Colonic mucosa (tissue), 4 donors: ENCODE measurements at regions not wholly inside any gene's neighbourhood (a gene's known extent, or its start where the extent isn't known, plus 50 kb on each side); places are given as distances from the start of the nearest gene placed in this dataset.

Source experiments
- DNase-seq: peaks from one replicate; pipeline ENCODE4 v3.0.0-alpha.2; 2020
- H3K27ac ChIP-seq: fragments of 200-600 bp; one replicate; pipeline ENCODE4 v1.8.0; 2021
- H3K27me3 ChIP-seq: fragments of 200-600 bp; one replicate; pipeline ENCODE4 v1.8.0; 2021
- H3K36me3 ChIP-seq: fragments of 200-600 bp; one replicate; pipeline ENCODE4 v1.8.0; 2021
- H3K4me1 ChIP-seq: fragments of 200-600 bp; one replicate; pipeline ENCODE4 v1.8.0; 2021; ENCODE audit warnings: mild to moderate bottlenecking
- H3K4me3 ChIP-seq: fragments of 200-600 bp; one replicate; pipeline ENCODE4 v1.8.0; 2021
- H3K9ac ChIP-seq, 2 donors: one replicate each; pipeline ENCODE4 v1.7.0; 2013; ENCODE audit warnings: control low read depth in 2 of 2, low read depth in 2 of 2, low read length in 2 of 2
- H3K9me3 ChIP-seq: fragments of 200-600 bp; one replicate; pipeline ENCODE4 v1.8.0; 2021
- intact Hi-C: fragments of 100-400 bp; cut with DNase I; formaldehyde crosslinking; loops from one replicate; pipeline ENCODE4 v1.14.1; 2022
- TF ChIP-seq, protein P1 (sequence below): fragments of 200-600 bp; IDR thresholded peaks from one replicate; pipeline ENCODE4 v1.8.0; 2022; ENCODE audit warnings: antibody characterized with exemption, mild to moderate bottlenecking
- donor health status: healthy.
- donor health status: DM: no; HTN: no; CAD: no.
- donor health status: DM: no; HTN: no; CAD: no.

DNA sequence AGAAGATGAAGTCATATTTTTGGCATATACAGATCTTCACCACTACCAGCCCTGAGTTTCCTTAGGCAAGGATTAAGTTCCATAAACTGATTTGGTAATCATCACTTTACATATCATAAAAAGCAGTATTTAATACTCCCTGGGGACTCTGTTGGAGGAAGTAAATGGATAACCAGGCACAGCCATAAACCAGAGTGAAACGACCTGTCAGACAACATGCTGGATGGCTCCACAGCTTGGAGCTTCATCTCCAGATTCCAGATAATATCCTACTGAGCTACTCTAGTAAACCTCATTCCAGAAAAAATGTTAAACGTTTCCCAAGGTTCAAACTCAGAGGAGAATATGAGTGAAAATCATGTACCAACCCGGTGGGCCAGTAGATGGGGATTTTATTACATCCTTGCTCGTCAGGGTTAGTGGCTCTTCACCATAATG, 109.2 kb downstream of the BASP1 start:
- Histone ChIP-seq H3K27me3 (no peaks in the 10 kb centered on the region), H3K9me3 (no peaks in the 10 kb centered on the region), H3K27ac (no peak overlapping the region), H3K9ac (no peak overlapping the region), H3K4me1 (no peaks in the 10 kb centered on the region), H3K36me3 (no peaks in the 10 kb centered on the region), H3K4me3 (no peak overlapping the region)
- TF ChIP-seq, protein P1, sequence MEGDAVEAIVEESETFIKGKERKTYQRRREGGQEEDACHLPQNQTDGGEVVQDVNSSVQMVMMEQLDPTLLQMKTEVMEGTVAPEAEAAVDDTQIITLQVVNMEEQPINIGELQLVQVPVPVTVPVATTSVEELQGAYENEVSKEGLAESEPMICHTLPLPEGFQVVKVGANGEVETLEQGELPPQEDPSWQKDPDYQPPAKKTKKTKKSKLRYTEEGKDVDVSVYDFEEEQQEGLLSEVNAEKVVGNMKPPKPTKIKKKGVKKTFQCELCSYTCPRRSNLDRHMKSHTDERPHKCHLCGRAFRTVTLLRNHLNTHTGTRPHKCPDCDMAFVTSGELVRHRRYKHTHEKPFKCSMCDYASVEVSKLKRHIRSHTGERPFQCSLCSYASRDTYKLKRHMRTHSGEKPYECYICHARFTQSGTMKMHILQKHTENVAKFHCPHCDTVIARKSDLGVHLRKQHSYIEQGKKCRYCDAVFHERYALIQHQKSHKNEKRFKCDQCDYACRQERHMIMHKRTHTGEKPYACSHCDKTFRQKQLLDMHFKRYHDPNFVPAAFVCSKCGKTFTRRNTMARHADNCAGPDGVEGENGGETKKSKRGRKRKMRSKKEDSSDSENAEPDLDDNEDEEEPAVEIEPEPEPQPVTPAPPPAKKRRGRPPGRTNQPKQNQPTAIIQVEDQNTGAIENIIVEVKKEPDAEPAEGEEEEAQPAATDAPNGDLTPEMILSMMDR: no peak
- DNase-seq: peak; percentile 69
- intact Hi-C loops: no loop called here

DNA sequence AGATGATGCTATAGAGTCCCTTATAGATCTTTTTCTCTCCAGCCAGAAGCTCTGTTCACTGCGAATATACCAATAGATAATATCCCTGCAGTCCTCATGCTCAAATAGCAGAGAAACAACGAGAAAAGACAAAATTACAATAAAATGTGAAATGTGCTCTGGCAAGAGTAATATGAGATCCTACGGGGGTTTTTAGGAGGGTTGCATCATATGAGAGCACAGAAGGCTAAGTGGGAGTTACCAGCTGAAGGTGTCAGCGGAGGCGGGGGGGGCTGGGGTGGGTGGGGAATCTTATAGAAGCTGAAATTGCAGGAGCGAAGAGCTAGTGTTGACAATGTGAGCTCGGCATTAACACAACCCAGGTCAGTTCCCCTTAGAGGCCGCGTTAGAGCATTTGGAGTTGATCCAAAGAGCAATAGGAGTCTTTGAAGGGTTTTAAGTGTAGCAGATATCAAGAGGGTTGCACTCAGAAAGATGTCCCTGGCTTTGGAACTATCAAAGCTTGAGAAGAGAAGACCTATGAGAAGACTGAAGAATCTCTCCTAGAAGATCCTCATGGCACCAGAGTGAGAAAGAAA, 109.7 kb downstream of the BASP1 start:
- Histone ChIP-seq H3K4me1 (no peaks in the 10 kb centered on the region), H3K27ac (no peak overlapping the region)
- intact Hi-C loops: no loop called here

GRCh38 chr5:17329571-17329970, 112.1 kb downstream of the BASP1 start:
- DNase-seq: no peak
- intact Hi-C loops: no loop called here

More for the DNA sequence above, 109.7 kb downstream of the BASP1 start:
- H3K27me3 ChIP-seq: no peaks in the 10 kb centered on the region
- H3K4me3 ChIP-seq: no peak overlapping the region
- H3K9me3 ChIP-seq: no peaks in the 10 kb centered on the region
- H3K36me3 ChIP-seq: no peaks in the 10 kb centered on the region
- no peak overlapping the region for H3K9ac ChIP-seq
- no peak for DNase-seq
- TF ChIP-seq, protein P1: no peak

GRCh38 chr5:17330386-17330785, 113.0 kb downstream of the BASP1 start:
- no peaks in the 10 kb centered on the region for H3K9me3 ChIP-seq
- no peaks in the 10 kb centered on the region for H3K36me3 ChIP-seq
- no peak overlapping the region for H3K4me3 ChIP-seq
- H3K4me1 ChIP-seq: no peaks in the 10 kb centered on the region
- H3K27ac ChIP-seq: no peak overlapping the region
- no peak overlapping the region for H3K9ac ChIP-seq
- DNase-seq: no peak
- no peaks in the 10 kb centered on the region for H3K27me3 ChIP-seq
- TF ChIP-seq, protein P1: no peak
- intact Hi-C loops: no loop called here

More at GRCh38 chr5:17329571-17329970, 112.1 kb downstream of the BASP1 start:
- Histone ChIP-seq H3K27ac (no peak overlapping the region), H3K36me3 (no peaks in the 10 kb centered on the region), H3K4me1 (no peaks in the 10 kb centered on the region), H3K9ac (no peak overlapping the region), H3K9me3 (no peaks in the 10 kb centered on the region), H3K4me3 (no peak overlapping the region), H3K27me3 (no peaks in the 10 kb centered on the region)
- TF ChIP-seq, protein P1: no peak

- intact Hi-C loops: no loop called here
- Histone ChIP-seq H3K4me3 (no peak overlapping the region), H3K27me3 (no peaks in the 10 kb centered on the region), H3K27ac (no peak overlapping the region), H3K9me3 (no peaks in the 10 kb centered on the region), H3K4me1 (no peaks in the 10 kb centered on the region), H3K9ac (no peak overlapping the region), H3K36me3 (no peaks in the 10 kb centered on the region)
- TF ChIP-seq, protein P1: no peak
- no peak for DNase-seq
These were observed 114.2 kb downstream of the BASP1 start for GRCh38 chr5:17331651-17332050.
